ENCODE measurements at regions not wholly inside any gene's neighbourhood (a gene's known extent, or its start where the extent isn't known, plus 50 kb on each side); places are given as distances from the start of the nearest gene placed in this dataset.

DNA sequence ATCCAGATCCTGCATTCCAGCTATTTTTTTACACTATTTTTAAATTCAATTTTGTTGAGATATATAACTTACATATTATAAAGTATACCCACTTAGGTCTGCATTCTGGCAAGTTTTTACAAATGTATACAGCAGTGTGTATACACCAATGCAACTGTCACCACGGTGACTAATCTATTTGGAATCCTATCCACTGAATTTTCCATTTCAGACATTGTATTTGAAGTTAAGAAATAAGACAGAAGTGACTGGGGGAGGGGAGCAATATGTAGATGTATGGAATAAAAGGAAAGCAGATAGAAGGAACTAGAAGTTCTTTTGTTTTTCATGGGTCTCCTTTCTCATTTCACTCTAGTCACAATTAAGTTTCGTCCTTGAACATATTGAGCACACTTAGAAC lies 431.5 kb upstream of the CHRM3 start:
- H3K27me3 ChIP-seq = no peaks in the 10 kb centered on the region
- no peaks in the 10 kb centered on the region for H3K36me3 ChIP-seq
- no peak overlapping the region for H3K27ac ChIP-seq
- H3K4me3 ChIP-seq = no peak overlapping the region
- TF ChIP-seq, protein P1, sequence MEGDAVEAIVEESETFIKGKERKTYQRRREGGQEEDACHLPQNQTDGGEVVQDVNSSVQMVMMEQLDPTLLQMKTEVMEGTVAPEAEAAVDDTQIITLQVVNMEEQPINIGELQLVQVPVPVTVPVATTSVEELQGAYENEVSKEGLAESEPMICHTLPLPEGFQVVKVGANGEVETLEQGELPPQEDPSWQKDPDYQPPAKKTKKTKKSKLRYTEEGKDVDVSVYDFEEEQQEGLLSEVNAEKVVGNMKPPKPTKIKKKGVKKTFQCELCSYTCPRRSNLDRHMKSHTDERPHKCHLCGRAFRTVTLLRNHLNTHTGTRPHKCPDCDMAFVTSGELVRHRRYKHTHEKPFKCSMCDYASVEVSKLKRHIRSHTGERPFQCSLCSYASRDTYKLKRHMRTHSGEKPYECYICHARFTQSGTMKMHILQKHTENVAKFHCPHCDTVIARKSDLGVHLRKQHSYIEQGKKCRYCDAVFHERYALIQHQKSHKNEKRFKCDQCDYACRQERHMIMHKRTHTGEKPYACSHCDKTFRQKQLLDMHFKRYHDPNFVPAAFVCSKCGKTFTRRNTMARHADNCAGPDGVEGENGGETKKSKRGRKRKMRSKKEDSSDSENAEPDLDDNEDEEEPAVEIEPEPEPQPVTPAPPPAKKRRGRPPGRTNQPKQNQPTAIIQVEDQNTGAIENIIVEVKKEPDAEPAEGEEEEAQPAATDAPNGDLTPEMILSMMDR (IDR thresholded peaks at IDR 0.05) = no peak
- TF ChIP-seq POLR2A (IDR thresholded peaks at IDR 0.05) = no peak
- no peaks in the 10 kb centered on the region for H3K4me1 ChIP-seq
- H3K9me3 ChIP-seq = no peaks in the 10 kb centered on the region
- DNase-seq = no peak

DNA sequence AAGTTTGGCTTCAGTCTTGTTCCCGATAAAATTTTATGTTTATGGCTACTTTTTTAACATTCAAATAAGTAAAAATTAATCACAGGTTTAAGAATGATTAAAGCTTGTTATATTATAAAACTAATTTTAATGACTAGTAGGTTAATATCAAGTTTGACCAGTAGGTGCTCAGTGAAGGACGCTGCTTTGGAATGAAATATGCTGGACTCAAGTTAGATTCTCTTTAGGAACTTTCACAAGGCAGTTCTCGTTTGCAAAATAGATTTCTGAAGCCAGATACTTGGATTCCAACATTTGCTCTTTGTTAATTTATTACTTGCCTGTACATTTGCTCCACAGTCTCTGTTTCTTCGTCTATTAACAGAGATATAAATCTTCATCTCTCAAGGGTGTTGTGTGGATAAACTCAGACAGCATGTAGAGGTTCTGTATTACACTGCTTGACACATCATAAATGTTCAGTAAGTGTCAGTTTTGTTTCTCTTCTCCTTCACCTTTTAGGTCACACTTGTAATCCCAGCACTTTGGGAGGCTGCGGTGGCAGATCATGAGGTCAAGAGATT lies 432.8 kb upstream of the CHRM3 start:
- Histone ChIP-seq H3K27me3 (no peaks in the 10 kb centered on the region), H3K4me3 (no peak overlapping the region), H3K36me3 (no peaks in the 10 kb centered on the region), H3K4me1 (no peaks in the 10 kb centered on the region), H3K9me3 (no peaks in the 10 kb centered on the region), H3K27ac (no peak overlapping the region)
- TF ChIP-seq, protein P1 (IDR thresholded peaks at IDR 0.05) = no peak
- TF ChIP-seq POLR2A (IDR thresholded peaks at IDR 0.05) = no peak
- no peak for DNase-seq

DNA sequence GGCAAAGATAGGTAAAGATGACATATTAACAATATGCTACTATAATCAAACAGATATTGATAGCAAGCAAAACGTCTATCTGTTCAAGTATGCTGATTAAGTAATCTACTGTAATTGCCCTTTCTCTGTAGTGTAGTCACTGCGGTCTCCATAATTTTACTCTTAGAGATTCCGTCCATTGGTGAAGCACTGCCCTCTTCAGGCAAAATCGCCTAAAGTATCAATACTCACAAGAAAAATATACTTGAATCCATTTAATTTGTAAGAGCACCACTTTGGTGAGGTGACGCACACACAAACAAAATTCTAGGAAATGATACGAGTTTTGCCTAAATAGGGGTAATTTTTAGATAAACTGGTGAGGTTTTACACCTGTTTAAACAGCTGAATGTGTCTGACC lies 434.6 kb upstream of the CHRM3 start:
- Histone ChIP-seq H3K9me3 (no peaks in the 10 kb centered on the region), H3K36me3 (no peaks in the 10 kb centered on the region), H3K27ac (no peak overlapping the region), H3K27me3 (no peaks in the 10 kb centered on the region), H3K4me1 (no peaks in the 10 kb centered on the region), H3K4me3 (no peak overlapping the region)
- TF ChIP-seq, protein P1 (IDR thresholded peaks at IDR 0.05) = peak in 1 of 6 experiments; percentile 35
- no peak for TF ChIP-seq POLR2A (IDR thresholded peaks at IDR 0.05)
- no peak for DNase-seq

DNA sequence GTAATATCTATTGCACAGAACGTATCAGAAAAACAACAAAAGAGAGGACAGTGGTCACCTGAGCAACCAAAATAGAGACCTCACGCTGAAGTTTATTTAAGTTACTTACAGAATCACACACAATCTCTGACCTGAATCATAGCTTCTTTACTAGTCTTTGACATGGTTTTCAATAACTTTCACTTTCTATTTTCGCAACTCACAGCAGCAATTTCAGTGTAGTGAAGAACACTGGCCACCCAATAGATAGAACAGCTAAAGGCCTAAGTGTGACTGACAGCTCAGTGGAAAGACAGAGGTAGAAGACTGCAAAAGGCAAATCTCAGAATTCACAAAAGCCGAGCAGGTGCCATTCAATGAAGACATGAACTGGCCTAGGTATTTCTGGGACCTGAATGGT lies 435.6 kb upstream of the CHRM3 start:
- Histone ChIP-seq H3K4me1 (no peaks in the 10 kb centered on the region), H3K9me3 (no peaks in the 10 kb centered on the region), H3K36me3 (no peaks in the 10 kb centered on the region), H3K4me3 (peak overlapping the region in 1 of 4 donors; percentile 18), H3K27ac (no peak overlapping the region), H3K27me3 (no peaks in the 10 kb centered on the region)
- TF ChIP-seq, protein P1 (IDR thresholded peaks at IDR 0.05) = no peak
- no peak for TF ChIP-seq POLR2A (IDR thresholded peaks at IDR 0.05)
- no peak for DNase-seq

DNA sequence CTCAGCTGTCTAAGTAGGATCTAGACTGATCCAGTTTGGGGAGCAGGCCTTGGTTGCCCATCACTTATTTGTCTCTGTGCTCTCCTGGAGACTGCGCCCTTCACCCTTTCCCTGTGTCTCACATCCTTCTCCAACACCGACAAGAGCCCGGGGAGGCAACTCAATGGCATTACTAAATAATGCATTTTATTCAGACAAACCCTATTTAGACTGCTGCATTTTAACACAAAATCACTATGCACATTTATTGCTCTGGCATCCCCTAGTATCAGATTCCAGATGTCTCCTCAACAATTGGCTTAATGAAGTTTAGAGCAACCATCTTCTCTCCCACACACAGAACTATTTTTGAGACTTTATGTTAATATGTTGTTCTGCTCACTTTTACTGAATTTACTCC lies 436.4 kb upstream of the CHRM3 start:
- Histone ChIP-seq H3K4me3 (no peak overlapping the region), H3K36me3 (no peaks in the 10 kb centered on the region), H3K4me1 (no peaks in the 10 kb centered on the region), H3K9me3 (no peaks in the 10 kb centered on the region), H3K27me3 (no peaks in the 10 kb centered on the region), H3K27ac (no peak overlapping the region)
- no peak for TF ChIP-seq POLR2A (IDR thresholded peaks at IDR 0.05)
- no peak for DNase-seq

DNA sequence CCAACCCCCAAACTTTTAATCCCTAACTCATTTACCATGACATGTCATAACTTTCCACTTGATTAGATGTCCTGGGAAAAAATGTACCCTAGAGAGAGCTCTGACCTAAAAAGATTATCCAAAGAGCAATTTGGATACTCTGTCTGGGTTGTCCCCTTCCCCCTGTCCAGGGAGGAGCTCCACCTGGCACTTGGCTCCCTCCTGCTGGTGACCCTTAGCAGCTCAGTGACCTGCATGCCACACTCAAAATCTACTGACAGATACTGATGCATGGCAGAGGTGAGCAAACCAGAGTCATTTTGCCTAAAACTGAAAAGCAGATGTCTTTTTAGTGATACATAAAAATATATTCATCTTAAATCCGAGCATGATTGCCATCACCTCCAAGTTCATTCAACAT lies 442.3 kb upstream of the CHRM3 start:
- Histone ChIP-seq H3K4me1 (no peaks in the 10 kb centered on the region), H3K4me3 (no peak overlapping the region), H3K27me3 (no peaks in the 10 kb centered on the region), H3K36me3 (no peaks in the 10 kb centered on the region), H3K9me3 (no peaks in the 10 kb centered on the region), H3K27ac (no peak overlapping the region)
- no peak for TF ChIP-seq POLR2A (IDR thresholded peaks at IDR 0.05)
- TF ChIP-seq, protein P1 (IDR thresholded peaks at IDR 0.05) = no peak
- DNase-seq = no peak
